ENCODE measurements at regions not wholly inside any gene's neighbourhood (a gene's known extent, or its start where the extent isn't known, plus 50 kb on each side); places are given as distances from the start of the nearest gene placed in this dataset.
"Not testable (repeated sequence)": the region's sequence is repeated elsewhere in the genome, so short reads cannot be mapped to it uniquely, and the experiment has no call there.

- Histone ChIP-seq H3K4me3 (ENCODE audit: low read depth, low read length) (no peak overlapping the region), H3K36me3 (ENCODE audit: control insufficient read depth, insufficient read depth, low read length) (no peaks in the 10 kb centered on the region), H3K27me3 (ENCODE audit: control insufficient read depth, insufficient read depth, low read length) (no peaks in the 10 kb centered on the region)
- no peak for DNase-seq (ENCODE audit: low read depth)
- TF ChIP-seq CTCF (IDR thresholded peaks at IDR 0.05; ENCODE audit: insufficient read depth, low read length, poor library complexity, severe bottlenecking) = no peak
Measured at GRCh38 chr16:29198731-29199521, 207.6 kb downstream of the NPIPB11 start.

GRCh38 chr16:29198231-29198630 is 208.3 kb downstream of the NPIPB11 start:
- Histone ChIP-seq H3K27me3 (ENCODE audit: control insufficient read depth, insufficient read depth, low read length) (no peaks in the 10 kb centered on the region), H3K36me3 (ENCODE audit: control insufficient read depth, insufficient read depth, low read length) (no peaks in the 10 kb centered on the region), H3K4me3 (ENCODE audit: low read depth, low read length) (no peak overlapping the region)
- DNase-seq (ENCODE audit: low read depth) = no peak
- TF ChIP-seq CTCF (IDR thresholded peaks at IDR 0.05; ENCODE audit: insufficient read depth, low read length, poor library complexity, severe bottlenecking) = no peak

- not testable (repeated sequence) for DNase-seq (ENCODE audit: low read depth); H3K36me3 ChIP-seq (ENCODE audit: control insufficient read depth, insufficient read depth, low read length); H3K27me3 ChIP-seq (ENCODE audit: control insufficient read depth, insufficient read depth, low read length); H3K4me3 ChIP-seq (ENCODE audit: low read depth, low read length)
Measured at GRCh38 chr16:29197494-29198100, 208.9 kb downstream of the NPIPB11 start.

- H3K36me3 ChIP-seq (ENCODE audit: control insufficient read depth, insufficient read depth, low read length); H3K4me3 ChIP-seq (ENCODE audit: low read depth, low read length); H3K27me3 ChIP-seq (ENCODE audit: control insufficient read depth, insufficient read depth, low read length); DNase-seq (ENCODE audit: low read depth): not testable (repeated sequence)
Measured at GRCh38 chr16:29196746-29197145, 209.8 kb downstream of the NPIPB11 start.

GRCh38 chr16:29195116-29195872 is 210.4 kb downstream of the LAT start:
- not testable (repeated sequence) for H3K27me3 ChIP-seq (ENCODE audit: control insufficient read depth, insufficient read depth, low read length); H3K4me3 ChIP-seq (ENCODE audit: low read depth, low read length); H3K36me3 ChIP-seq (ENCODE audit: control insufficient read depth, insufficient read depth, low read length); DNase-seq (ENCODE audit: low read depth)

GRCh38 chr16:29194185-29194844 is 209.5 kb downstream of the LAT start:
- H3K4me3 ChIP-seq (ENCODE audit: low read depth, low read length); DNase-seq (ENCODE audit: low read depth); H3K27me3 ChIP-seq (ENCODE audit: control insufficient read depth, insufficient read depth, low read length); H3K36me3 ChIP-seq (ENCODE audit: control insufficient read depth, insufficient read depth, low read length): not testable (repeated sequence)

GRCh38 chr16:29193634-29194033 is 208.8 kb downstream of the LAT start:
- not testable (repeated sequence) for DNase-seq (ENCODE audit: low read depth); H3K4me3 ChIP-seq (ENCODE audit: low read depth, low read length); H3K36me3 ChIP-seq (ENCODE audit: control insufficient read depth, insufficient read depth, low read length); H3K27me3 ChIP-seq (ENCODE audit: control insufficient read depth, insufficient read depth, low read length)

- not testable (repeated sequence) for DNase-seq (ENCODE audit: low read depth); H3K27me3 ChIP-seq (ENCODE audit: control insufficient read depth, insufficient read depth, low read length); H3K36me3 ChIP-seq (ENCODE audit: control insufficient read depth, insufficient read depth, low read length); H3K4me3 ChIP-seq (ENCODE audit: low read depth, low read length)
Measured at GRCh38 chr16:29193248-29193574, 208.4 kb downstream of the LAT start.
